Neural cell (in vitro differentiated cells): ENCODE measurements at regions not wholly inside any gene's neighbourhood (a gene's known extent, or its start where the extent isn't known, plus 50 kb on each side); places are given as distances from the start of the nearest gene placed in this dataset.
"Not testable (repeated sequence)": the region's sequence is repeated elsewhere in the genome, so short reads cannot be mapped to it uniquely, and the experiment has no call there.

Experiments
- H2AFZ ChIP-seq: fragments of 200-600, 300-800 bp; sonication (generic), shearing (Covaris generic); 2 replicates; pipeline ENCODE4 v1.6.0; 2014; ENCODE audit warnings: low read depth, mild to moderate bottlenecking, antibody characterized with exemption, low read length, moderate library complexity
- H3F3A ChIP-seq: fragments of 200-600 bp; shearing (Covaris generic); 2 replicates; pipeline ENCODE4 v1.6.1; 2016; ENCODE audit warnings: mild to moderate bottlenecking, moderate library complexity, mixed read lengths, antibody characterized with exemption, low read length; ENCODE audit not compliant: insufficient read depth, poor library complexity, severe bottlenecking
- H3K27ac ChIP-seq: fragments of 200-600, 300-800 bp; sonication (generic), shearing (Covaris generic); 2 replicates; pipeline ENCODE4 v1.5.1; 2014; ENCODE audit warnings: mild to moderate bottlenecking, low read length, moderate library complexity
- H3K27me3 ChIP-seq: fragments of 300-800, 200-600 bp; sonication (generic), shearing (Covaris generic); 2 replicates; pipeline ENCODE4 v1.6.0; 2014; ENCODE audit warnings: mild to moderate bottlenecking, low read depth, low read length, moderate library complexity; ENCODE audit not compliant: insufficient read depth
- H3K36me3 ChIP-seq: fragments of 300-800, 200-600 bp; sonication (generic), shearing (Covaris generic); 2 replicates; pipeline ENCODE4 v1.5.1; 2014; ENCODE audit warnings: mild to moderate bottlenecking, antibody characterized with exemption, low read length, moderate library complexity; ENCODE audit not compliant: insufficient read depth
- H3K4me2 ChIP-seq: fragments of 300-800, 200-600 bp; sonication (generic), shearing (Covaris generic); 2 replicates; pipeline ENCODE4 v1.6.0; 2014; ENCODE audit warnings: mild to moderate bottlenecking, low read length
- H3K4me3 ChIP-seq: fragments of 300-800, 200-600 bp; sonication (generic), shearing (Covaris generic); 2 replicates; pipeline ENCODE4 v1.5.1; 2014; ENCODE audit warnings: mild to moderate bottlenecking, low read length, moderate library complexity
- H3K79me2 ChIP-seq: fragments of 200-600 bp; shearing (Covaris generic); replicated peaks from 2 replicates; pipeline ENCODE4 v1.6.0; 2014; ENCODE audit warnings: mild to moderate bottlenecking, low read length, moderate library complexity; ENCODE audit not compliant: insufficient read depth
- H3K9ac ChIP-seq: fragments of 300-800, 200-600 bp; sonication (generic), shearing (Covaris generic); 2 replicates; pipeline ENCODE4 v1.6.1; 2016; ENCODE audit warnings: mild to moderate bottlenecking, low read length, mixed read lengths
- H3K9me2 ChIP-seq: fragments of 200-600 bp; shearing (Covaris generic); 2 replicates; pipeline ENCODE4 v1.6.1; 2016; ENCODE audit warnings: mild to moderate bottlenecking, low read length, mixed read lengths; ENCODE audit not compliant: insufficient read depth
- H3K9me3 ChIP-seq: fragments of 200-600, 300-800 bp; sonication (generic), shearing (Covaris generic); 2 replicates; pipeline ENCODE4 v1.6.1; 2016; ENCODE audit warnings: mild to moderate bottlenecking, mixed run types, low read length, moderate library complexity, mixed read lengths
- H4K20me1 ChIP-seq: fragments of 200-600 bp; shearing (Covaris generic); 2 replicates; pipeline ENCODE4 v1.6.1; 2016; ENCODE audit warnings: mild to moderate bottlenecking, mixed run types; ENCODE audit not compliant: insufficient read depth
- EP300 ChIP-seq: fragments of 450-650 bp; conservative IDR thresholded peaks from 2 replicates; pipeline ENCODE4 v1.6.1; 2014; ENCODE audit warnings: antibody characterized with exemption, mild to moderate bottlenecking, moderate library complexity; ENCODE audit not compliant: poor library complexity, severe bottlenecking
- MXI1 ChIP-seq: fragments of 450-650 bp; conservative IDR thresholded peaks from 2 replicates; pipeline ENCODE4 v1.6.1; 2014; ENCODE audit warnings: antibody characterized with exemption, mild to moderate bottlenecking; ENCODE audit not compliant: poor library complexity, severe bottlenecking
- POLR2AphosphoS5 ChIP-seq: IDR thresholded peaks from 2 replicates; pipeline ENCODE4 v1.6.1; 2012
- RAD21 ChIP-seq: fragments of 450-650 bp; conservative IDR thresholded peaks from 2 replicates; pipeline ENCODE4 v1.6.1; 2014; ENCODE audit warnings: antibody characterized with exemption, mild to moderate bottlenecking, moderate library complexity
- TAF1 ChIP-seq: IDR thresholded peaks from 2 replicates; pipeline ENCODE4 v1.6.1; 2012; ENCODE audit warnings: low read depth
- TF ChIP-seq, protein P1 (sequence below): IDR thresholded peaks from 2 replicates; pipeline ENCODE4 v1.6.1; 2012; ENCODE audit warnings: borderline replicate concordance
- TF ChIP-seq, protein P2 (sequence below): fragments of 450-650 bp; IDR thresholded peaks from 2 replicates; pipeline ENCODE4 v1.5.1; 2014; ENCODE audit warnings: antibody characterized with exemption, mild to moderate bottlenecking, moderate library complexity; ENCODE audit not compliant: poor library complexity, severe bottlenecking

DNA sequence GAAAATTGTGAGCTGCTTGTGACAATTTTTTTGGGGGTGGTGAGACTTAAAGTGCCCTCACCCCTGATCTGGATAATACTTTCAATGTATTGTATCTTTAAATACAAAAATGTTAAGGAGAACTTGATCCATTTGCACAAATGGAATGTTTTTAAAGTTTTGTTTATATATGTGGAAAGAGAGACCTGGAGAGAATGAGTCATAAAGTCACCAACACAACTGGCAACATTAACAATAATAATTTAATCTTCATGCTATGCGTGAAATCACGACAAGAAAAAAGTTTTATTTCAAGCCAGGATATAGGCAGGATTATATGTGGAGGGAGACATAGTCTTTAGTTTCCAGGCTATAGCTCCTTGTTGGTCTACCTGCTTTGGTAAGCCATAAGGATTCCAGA is 537.5 kb downstream of the GPAM start:
- Histone ChIP-seq H4K20me1 (no peaks in the 10 kb centered on the region), H3K9me3 (no peaks in the 10 kb centered on the region), H3K79me2 (no peaks in the 10 kb centered on the region), H3K36me3 (no peaks in the 10 kb centered on the region), H3K27me3 (no peaks in the 10 kb centered on the region), H3K9ac (no peak overlapping the region), H3F3A (no peaks in the 10 kb centered on the region), H3K27ac (no peak overlapping the region), H3K4me2 (no peak overlapping the region), H2AFZ (no peak overlapping the region), H3K9me2 (no peaks in the 10 kb centered on the region), H3K4me3 (no peak overlapping the region)
- TF ChIP-seq MXI1, result no peak

- Histone ChIP-seq H3K4me3 (no peak overlapping the region), H4K20me1 (no peaks in the 10 kb centered on the region), H3K27me3 (no peaks in the 10 kb centered on the region), H3K9ac (no peak overlapping the region), H3K27ac (no peak overlapping the region), H3K9me2 (no peaks in the 10 kb centered on the region), H3K79me2 (no peaks in the 10 kb centered on the region), H3F3A (no peaks in the 10 kb centered on the region), H3K9me3 (no peaks in the 10 kb centered on the region), H3K4me2 (no peak overlapping the region), H3K36me3 (no peaks in the 10 kb centered on the region), H2AFZ (no peak overlapping the region)
- TF ChIP-seq, protein P1, sequence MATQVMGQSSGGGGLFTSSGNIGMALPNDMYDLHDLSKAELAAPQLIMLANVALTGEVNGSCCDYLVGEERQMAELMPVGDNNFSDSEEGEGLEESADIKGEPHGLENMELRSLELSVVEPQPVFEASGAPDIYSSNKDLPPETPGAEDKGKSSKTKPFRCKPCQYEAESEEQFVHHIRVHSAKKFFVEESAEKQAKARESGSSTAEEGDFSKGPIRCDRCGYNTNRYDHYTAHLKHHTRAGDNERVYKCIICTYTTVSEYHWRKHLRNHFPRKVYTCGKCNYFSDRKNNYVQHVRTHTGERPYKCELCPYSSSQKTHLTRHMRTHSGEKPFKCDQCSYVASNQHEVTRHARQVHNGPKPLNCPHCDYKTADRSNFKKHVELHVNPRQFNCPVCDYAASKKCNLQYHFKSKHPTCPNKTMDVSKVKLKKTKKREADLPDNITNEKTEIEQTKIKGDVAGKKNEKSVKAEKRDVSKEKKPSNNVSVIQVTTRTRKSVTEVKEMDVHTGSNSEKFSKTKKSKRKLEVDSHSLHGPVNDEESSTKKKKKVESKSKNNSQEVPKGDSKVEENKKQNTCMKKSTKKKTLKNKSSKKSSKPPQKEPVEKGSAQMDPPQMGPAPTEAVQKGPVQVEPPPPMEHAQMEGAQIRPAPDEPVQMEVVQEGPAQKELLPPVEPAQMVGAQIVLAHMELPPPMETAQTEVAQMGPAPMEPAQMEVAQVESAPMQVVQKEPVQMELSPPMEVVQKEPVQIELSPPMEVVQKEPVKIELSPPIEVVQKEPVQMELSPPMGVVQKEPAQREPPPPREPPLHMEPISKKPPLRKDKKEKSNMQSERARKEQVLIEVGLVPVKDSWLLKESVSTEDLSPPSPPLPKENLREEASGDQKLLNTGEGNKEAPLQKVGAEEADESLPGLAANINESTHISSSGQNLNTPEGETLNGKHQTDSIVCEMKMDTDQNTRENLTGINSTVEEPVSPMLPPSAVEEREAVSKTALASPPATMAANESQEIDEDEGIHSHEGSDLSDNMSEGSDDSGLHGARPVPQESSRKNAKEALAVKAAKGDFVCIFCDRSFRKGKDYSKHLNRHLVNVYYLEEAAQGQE, result no peak
- TF ChIP-seq POLR2AphosphoS5 (no peak), EP300 (no peak), MXI1 (no peak), TAF1 (no peak), RAD21 (no peak)
- TF ChIP-seq, protein P2, sequence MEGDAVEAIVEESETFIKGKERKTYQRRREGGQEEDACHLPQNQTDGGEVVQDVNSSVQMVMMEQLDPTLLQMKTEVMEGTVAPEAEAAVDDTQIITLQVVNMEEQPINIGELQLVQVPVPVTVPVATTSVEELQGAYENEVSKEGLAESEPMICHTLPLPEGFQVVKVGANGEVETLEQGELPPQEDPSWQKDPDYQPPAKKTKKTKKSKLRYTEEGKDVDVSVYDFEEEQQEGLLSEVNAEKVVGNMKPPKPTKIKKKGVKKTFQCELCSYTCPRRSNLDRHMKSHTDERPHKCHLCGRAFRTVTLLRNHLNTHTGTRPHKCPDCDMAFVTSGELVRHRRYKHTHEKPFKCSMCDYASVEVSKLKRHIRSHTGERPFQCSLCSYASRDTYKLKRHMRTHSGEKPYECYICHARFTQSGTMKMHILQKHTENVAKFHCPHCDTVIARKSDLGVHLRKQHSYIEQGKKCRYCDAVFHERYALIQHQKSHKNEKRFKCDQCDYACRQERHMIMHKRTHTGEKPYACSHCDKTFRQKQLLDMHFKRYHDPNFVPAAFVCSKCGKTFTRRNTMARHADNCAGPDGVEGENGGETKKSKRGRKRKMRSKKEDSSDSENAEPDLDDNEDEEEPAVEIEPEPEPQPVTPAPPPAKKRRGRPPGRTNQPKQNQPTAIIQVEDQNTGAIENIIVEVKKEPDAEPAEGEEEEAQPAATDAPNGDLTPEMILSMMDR, result no peak
Measured at GRCh38 chr10:111648046-111648445, 535.5 kb downstream of the GPAM start.

DNA sequence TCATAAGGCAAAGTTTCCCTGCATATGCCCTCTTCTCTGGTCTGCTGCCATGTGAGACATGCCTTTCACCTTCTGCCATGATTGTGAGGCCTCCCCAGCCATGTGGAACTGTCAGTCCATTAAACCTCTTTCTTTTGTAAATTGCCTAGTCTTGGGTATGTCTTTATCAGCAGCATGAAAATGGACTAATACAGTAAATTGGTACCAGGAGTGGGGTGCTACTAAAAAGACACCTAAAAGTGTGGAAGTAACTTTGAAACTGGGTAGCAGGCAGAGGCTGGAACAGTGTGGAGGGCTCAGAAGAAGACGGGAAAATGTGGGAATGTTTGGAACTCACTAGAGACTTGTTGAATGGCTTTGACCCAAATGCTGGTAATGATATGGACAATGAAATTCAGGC is 534.5 kb downstream of the GPAM start:
- H3K9ac ChIP-seq, H3K4me2 ChIP-seq, H4K20me1 ChIP-seq, H3K36me3 ChIP-seq, H2AFZ ChIP-seq, H3K9me3 ChIP-seq, H3K27me3 ChIP-seq, H3K79me2 ChIP-seq, H3K27ac ChIP-seq, H3F3A ChIP-seq, H3K9me2 ChIP-seq, H3K4me3 ChIP-seq: not testable (repeated sequence)
